OCI-LY7 (cell line): ENCODE measurements at regions not wholly inside any gene's neighbourhood (a gene's known extent, or its start where the extent isn't known, plus 50 kb on each side); places are given as distances from the start of the nearest gene placed in this dataset.

Experiments used
- BruUV-seq: library from RNA; stranded (reverse); fragments of 400-500 nt; replicated peaks from 2 replicates; lab custom pipeline; 2021; lab: Mats Ljungman, UMichigan
- CTCF ChIA-PET: fragments of 300-600 bp; sonication (Branson Sonifier 250); formaldehyde crosslinking; loops from one replicate; lab custom pipeline; 2022; ENCODE audit warnings: antibody characterized with exemption; ENCODE audit not compliant: unreplicated experiment; lab: Charles Lee
- POLR2A ChIA-PET: fragments of 300-600 bp; sonication (Branson Sonifier 250); formaldehyde crosslinking; loops from one replicate; lab custom pipeline; 2022; ENCODE audit warnings: antibody characterized with exemption; lab: Charles Lee
- DNase-seq: peaks from one replicate; pipeline ENCODE4 v3.0.0-alpha.2; 2015; ENCODE audit warnings: low spot score
- H2AFZ ChIP-seq: fragments of 200-600 bp; sonication (generic), shearing (Covaris generic); 2 replicates; pipeline ENCODE4 v1.6.1; 2014; ENCODE audit warnings: mild to moderate bottlenecking, antibody characterized with exemption, low read length, moderate library complexity
- H3K27ac ChIP-seq: fragments of 200-600 bp; sonication (generic); 2 replicates; pipeline ENCODE4 v1.5.1; 2014; ENCODE audit warnings: mixed run types, low read depth, mild to moderate bottlenecking, moderate library complexity, low read length, inconsistent platforms; ENCODE audit not compliant: poor library complexity, severe bottlenecking
- H3K36me3 ChIP-seq: fragments of 200-600 bp; sonication (generic); 2 replicates; pipeline ENCODE4 v1.6.1; 2014; ENCODE audit warnings: mild to moderate bottlenecking, antibody characterized with exemption, low read length, moderate library complexity, mixed read lengths; ENCODE audit not compliant: insufficient read depth
- H3K4me1 ChIP-seq: fragments of 200-600 bp; sonication (generic); 2 replicates; pipeline ENCODE4 v1.5.1; 2014; ENCODE audit warnings: mild to moderate bottlenecking, low read length; ENCODE audit not compliant: insufficient read depth, poor library complexity, severe bottlenecking
- H3K4me2 ChIP-seq: fragments of 200-600 bp; sonication (generic); 2 replicates; pipeline ENCODE4 v1.6.1; 2014; ENCODE audit warnings: mild to moderate bottlenecking, low read length
- H3K4me3 ChIP-seq: fragments of 200-600 bp; sonication (generic); 2 replicates; pipeline ENCODE4 v1.5.1; 2014; ENCODE audit warnings: mild to moderate bottlenecking, low read depth, low read length; ENCODE audit not compliant: poor library complexity, severe bottlenecking
- H3K79me2 ChIP-seq: fragments of 200-600 bp; sonication (generic); 2 replicates; pipeline ENCODE4 v1.6.1; 2016; ENCODE audit warnings: low read depth, mild to moderate bottlenecking, low read length, moderate library complexity, mixed read lengths; ENCODE audit not compliant: insufficient read depth
- H3K9me2 ChIP-seq: fragments of 200-600 bp; sonication (generic); 2 replicates; pipeline ENCODE4 v1.6.1; 2016; ENCODE audit warnings: mild to moderate bottlenecking, low read length, mixed read lengths; ENCODE audit not compliant: insufficient read depth
- H3K9me3 ChIP-seq: fragments of 200-600 bp; sonication (generic); 2 replicates; pipeline ENCODE4 v1.6.1; 2014; ENCODE audit warnings: mild to moderate bottlenecking, mixed run types, low read length, mixed read lengths
- H4K20me1 ChIP-seq: fragments of 200-600 bp; sonication (generic); 2 replicates; pipeline ENCODE4 v1.6.1; 2014; ENCODE audit warnings: mild to moderate bottlenecking, antibody characterized with exemption, low read length, moderate library complexity, mixed read lengths; ENCODE audit not compliant: insufficient read depth
- CTCF ChIP-seq: fragments of 200-600 bp; sonication (generic); conservative IDR thresholded peaks from 2 replicates; pipeline ENCODE4 v1.5.1; 2014; ENCODE audit warnings: mild to moderate bottlenecking, antibody characterized with exemption, low read length, moderate library complexity, mixed read lengths
- EZH2phosphoT487 ChIP-seq: fragments of 200-600 bp; sonication (generic); IDR thresholded peaks from 2 replicates; pipeline ENCODE4 v1.6.1; 2018; ENCODE audit warnings: low read depth, borderline replicate concordance, mild to moderate bottlenecking, mixed run types, antibody characterized with exemption, low read length, moderate library complexity, mixed read lengths
- intact Hi-C: fragments of 100-400 bp; cut with micrococcal nuclease; formaldehyde crosslinking; loops from one replicate; pipeline ENCODE4 v1.10.0; 2022; ENCODE audit not compliant: unreplicated experiment

DNA sequence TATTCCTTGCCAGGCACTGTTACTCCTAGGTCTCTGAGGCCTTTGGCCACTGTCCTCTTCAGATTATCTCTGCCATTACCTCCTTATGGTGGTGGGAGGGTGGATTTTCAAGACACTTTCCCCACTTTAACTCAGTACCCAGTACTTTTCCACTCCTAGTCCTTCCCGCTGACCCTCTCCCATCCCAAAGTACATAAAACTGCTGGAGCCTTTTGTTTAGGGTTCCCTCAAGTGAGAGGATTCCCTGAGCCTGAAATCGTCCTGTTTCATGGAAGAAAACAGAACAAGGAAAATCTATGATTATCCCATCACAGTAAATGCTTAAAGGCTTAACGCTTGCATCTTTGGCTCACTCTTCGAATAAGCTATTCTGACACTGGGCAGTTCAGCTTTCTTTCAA, 1742.5 kb upstream of the ADGRL3 start:
- no peaks in the 10 kb centered on the region for H3K79me2 ChIP-seq
- H3K36me3 ChIP-seq, result no peaks in the 10 kb centered on the region
- H3K4me3 ChIP-seq, result no peak overlapping the region
- no peak overlapping the region for H2AFZ ChIP-seq
- no peak overlapping the region for H3K4me2 ChIP-seq
- no peaks in the 10 kb centered on the region for H3K9me3 ChIP-seq
- ChIA-PET CTCF (no interaction called here), POLR2A (no interaction called here)
- no peak overlapping the region for H3K27ac ChIP-seq
- BruUV-seq, result no TSS peak
- DNase-seq, result no peak
- no peaks in the 10 kb centered on the region for H3K9me2 ChIP-seq
- no peak for TF ChIP-seq EZH2phosphoT487
- no peak for TF ChIP-seq CTCF
- no peaks in the 10 kb centered on the region for H4K20me1 ChIP-seq
- intact Hi-C loops, result no loop called here
- no peaks in the 10 kb centered on the region for H3K4me1 ChIP-seq

DNA sequence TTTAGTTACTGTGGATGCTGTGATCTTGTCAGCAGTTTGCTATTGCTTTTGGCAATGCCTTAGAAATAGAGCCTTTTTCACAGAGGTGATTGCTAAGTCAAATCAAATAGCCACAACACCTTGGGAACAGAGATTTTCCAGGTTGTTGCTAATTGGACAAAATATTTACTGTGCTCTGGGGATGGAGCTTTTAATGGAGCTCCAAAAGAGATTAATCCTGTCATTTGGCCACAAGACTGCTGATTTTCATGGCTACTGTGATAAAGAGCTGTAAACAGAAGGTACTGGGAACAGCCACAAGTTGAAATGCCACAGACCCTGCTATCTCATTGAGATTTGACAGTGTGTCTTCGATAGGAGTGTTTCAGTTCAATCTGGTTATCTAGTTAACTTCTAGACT, 1715.2 kb upstream of the ADGRL3 start:
- H3K36me3 ChIP-seq, result no peaks in the 10 kb centered on the region
- CTCF ChIA-PET, result no interaction called here
- no peak overlapping the region for H3K27ac ChIP-seq
- no peaks in the 10 kb centered on the region for H3K9me3 ChIP-seq
- DNase-seq, result no peak
- POLR2A ChIA-PET, result no interaction called here
- TF ChIP-seq EZH2phosphoT487 (no peak), CTCF (no peak)
- intact Hi-C loops, result no loop called here
- no peak overlapping the region for H2AFZ ChIP-seq
- H3K79me2 ChIP-seq, result no peaks in the 10 kb centered on the region
- no TSS peak for BruUV-seq
- no peak overlapping the region for H3K4me3 ChIP-seq
- no peaks in the 10 kb centered on the region for H4K20me1 ChIP-seq
- H3K4me2 ChIP-seq, result no peak overlapping the region
- no peaks in the 10 kb centered on the region for H3K4me1 ChIP-seq
- no peaks in the 10 kb centered on the region for H3K9me2 ChIP-seq

GRCh38 chr4:59500103-59500502, 1700.0 kb upstream of the ADGRL3 start:
- Histone ChIP-seq H3K4me1 (no peaks in the 10 kb centered on the region), H3K9me3 (no peaks in the 10 kb centered on the region), H2AFZ (no peak overlapping the region), H3K4me3 (no peak overlapping the region), H4K20me1 (no peaks in the 10 kb centered on the region), H3K36me3 (no peaks in the 10 kb centered on the region), H3K4me2 (no peak overlapping the region), H3K79me2 (no peaks in the 10 kb centered on the region), H3K27ac (no peak overlapping the region), H3K9me2 (no peaks in the 10 kb centered on the region)
- no TSS peak for BruUV-seq
- no peak for DNase-seq
- ChIA-PET CTCF (no interaction called here), POLR2A (no interaction called here)
- no peak for TF ChIP-seq CTCF
- no peak for TF ChIP-seq EZH2phosphoT487
- intact Hi-C loops, result no loop called here
